HuH-7.5 (cell line): ENCODE measurements at regions not wholly inside any gene's neighbourhood (a gene's known extent, or its start where the extent isn't known, plus 50 kb on each side); places are given as distances from the start of the nearest gene placed in this dataset.
"Not testable (repeated sequence)": the region's sequence is repeated elsewhere in the genome, so short reads cannot be mapped to it uniquely, and the experiment has no call there.

Experiments used
- DNase-seq: peaks from one replicate; pipeline ENCODE4 v3.0.0; 2011; ENCODE audit warnings: low spot score

GRCh38 chr2:163949693-163950092 lies 213.9 kb upstream of the FIGN start:
- no peak for DNase-seq

- DNase-seq: no peak
Observed at GRCh38 chr2:163944347-163944737, 208.5 kb upstream of the FIGN start.

- DNase-seq: peak; percentile 15
Observed at GRCh38 chr2:163943403-163944346, 207.9 kb upstream of the FIGN start.

- DNase-seq: no peak
Observed at GRCh38 chr2:163934131-163934530, 198.3 kb upstream of the FIGN start.

- DNase-seq: no peak
Observed at GRCh38 chr2:163919717-163920116, 183.9 kb upstream of the FIGN start.

GRCh38 chr2:163914486-163914885 lies 178.7 kb upstream of the FIGN start:
- not testable (repeated sequence) for DNase-seq

- DNase-seq: not testable (repeated sequence)
Observed at GRCh38 chr2:163913532-163913944, 177.7 kb upstream of the FIGN start.

GRCh38 chr2:163909411-163910080 lies 173.7 kb upstream of the FIGN start:
- DNase-seq: no peak

- no peak for DNase-seq
Observed at GRCh38 chr2:163906410-163906809, 170.6 kb upstream of the FIGN start.

GRCh38 chr2:163897799-163898198 lies 162.0 kb upstream of the FIGN start:
- DNase-seq: no peak

- not testable (repeated sequence) for DNase-seq
Observed at GRCh38 chr2:163893444-163893843, 157.6 kb upstream of the FIGN start.

- no peak for DNase-seq
Observed at GRCh38 chr2:163888591-163888990, 152.8 kb upstream of the FIGN start.

GRCh38 chr2:163887182-163887581 lies 151.4 kb upstream of the FIGN start:
- no peak for DNase-seq

GRCh38 chr2:163884416-163884815 lies 148.6 kb upstream of the FIGN start:
- no peak for DNase-seq

GRCh38 chr2:163878718-163879117 lies 142.9 kb upstream of the FIGN start:
- DNase-seq: peak; percentile 23

- peak; percentile 5 for DNase-seq
Observed at GRCh38 chr2:163877316-163877715, 141.5 kb upstream of the FIGN start.

- DNase-seq: no peak
Observed at GRCh38 chr2:163863073-163863472, 127.3 kb upstream of the FIGN start.

GRCh38 chr2:163859951-163860350 lies 124.1 kb upstream of the FIGN start:
- no peak for DNase-seq

GRCh38 chr2:163856941-163857340 lies 121.1 kb upstream of the FIGN start:
- DNase-seq: no peak

GRCh38 chr2:163852616-163853015 lies 116.8 kb upstream of the FIGN start:
- DNase-seq: no peak

GRCh38 chr2:163849756-163850435 lies 114.1 kb upstream of the FIGN start:
- DNase-seq: no peak

GRCh38 chr2:163838890-163839289 lies 103.1 kb upstream of the FIGN start:
- no peak for DNase-seq

- no peak for DNase-seq
Observed at GRCh38 chr2:163836167-163836566, 100.4 kb upstream of the FIGN start.
